Caco-2 (cell line): ENCODE measurements at regions not wholly inside any gene's neighbourhood (a gene's known extent, or its start where the extent isn't known, plus 50 kb on each side); places are given as distances from the start of the nearest gene placed in this dataset.

Experiments
- BruUV-seq: library from RNA; stranded (reverse); fragments of 400-500 nt; replicated peaks from 2 replicates; lab custom pipeline; 2021; lab: Mats Ljungman, UMichigan
- CTCF ChIA-PET: fragments of 300-600 bp; sonication (Branson Sonifier 250); formaldehyde crosslinking; loops from one replicate; lab custom pipeline; 2022; ENCODE audit warnings: antibody characterized with exemption; lab: Charles Lee
- POLR2A ChIA-PET: fragments of 300-600 bp; sonication (Branson Sonifier 250); formaldehyde crosslinking; loops from one replicate; lab custom pipeline; 2022; ENCODE audit warnings: antibody characterized with exemption; lab: Charles Lee
- DNase-seq, 2 experiments: peaks; one replicate each; pipeline versions ENCODE4 v3.0.0 to v3.0.0-alpha.2; 2020 to 2022
- H3K27me3 ChIP-seq: replicated peaks from 2 replicates; pipeline ENCODE4 v1.6.0; 2011; ENCODE audit warnings: low read length; ENCODE audit not compliant: control insufficient read depth, insufficient read depth
- H3K36me3 ChIP-seq: 2 replicates; pipeline ENCODE4 v1.5.1; 2011; ENCODE audit warnings: low read length; ENCODE audit not compliant: control insufficient read depth, insufficient read depth
- H3K4me1 ChIP-seq: fragments of 250-450 bp; sonication (Bioruptor Pico); 2 replicates; pipeline ENCODE4 v1.5.1; 2020; ENCODE audit warnings: mild to moderate bottlenecking
- H3K4me3 ChIP-seq: 2 replicates; pipeline ENCODE4 v1.5.1; 2011; ENCODE audit warnings: low read depth, mild to moderate bottlenecking, control low read depth, low read length
- H3K9me3 ChIP-seq: fragments of 250-450 bp; sonication (Bioruptor Pico); 2 replicates; pipeline ENCODE4 v1.5.1; 2020; ENCODE audit warnings: mild to moderate bottlenecking, moderate library complexity
- H3K27ac Mint-ChIP-seq: one replicate; pipeline ENCODE4 v1.8.0; 2022; ENCODE audit warnings: mixed read lengths; ENCODE audit not compliant: unreplicated experiment
- H3K27me3 Mint-ChIP-seq: one replicate; pipeline ENCODE4 v1.8.0; 2022; ENCODE audit warnings: mixed read lengths; ENCODE audit not compliant: insufficient read depth, unreplicated experiment
- H3K36me3 Mint-ChIP-seq: one replicate; pipeline ENCODE4 v1.8.0; 2022; ENCODE audit warnings: mild to moderate bottlenecking, mixed read lengths; ENCODE audit not compliant: insufficient read depth, unreplicated experiment
- H3K4me1 Mint-ChIP-seq: one replicate; pipeline ENCODE4 v1.8.0; 2022; ENCODE audit warnings: low read depth, mixed read lengths; ENCODE audit not compliant: unreplicated experiment
- H3K4me3 Mint-ChIP-seq: one replicate; pipeline ENCODE4 v1.8.0; 2022; ENCODE audit warnings: mild to moderate bottlenecking, moderate library complexity, mixed read lengths; ENCODE audit not compliant: unreplicated experiment
- H3K9me3 Mint-ChIP-seq: one replicate; pipeline ENCODE4 v1.8.0; 2022; ENCODE audit warnings: mixed read lengths; ENCODE audit not compliant: unreplicated experiment
- CTCF ChIP-seq, 2 experiments: fragments of 200-600 bp in 1 of 2; IDR thresholded peaks; 1 replicate in 1 of 2; 2 replicates in 1 of 2; pipeline versions ENCODE4 v1.5.1 to v1.8.0; 2011 to 2022; ENCODE audit warnings: antibody characterized with exemption in 1 of 2, control low read depth in 1 of 2, inconsistent platforms in 1 of 2, low read depth in 1 of 2, low read length in 1 of 2, mild to moderate bottlenecking in 1 of 2, moderate library complexity in 1 of 2; ENCODE audit not compliant: insufficient read depth in 1 of 2, severe bottlenecking in 1 of 2, unreplicated experiment in 1 of 2
- intact Hi-C: fragments of 100-400 bp; cut with micrococcal nuclease; formaldehyde crosslinking; loops from one replicate; pipeline ENCODE4 v1.10.0; 2022; ENCODE audit not compliant: unreplicated experiment

- ChIA-PET CTCF (no interaction called here), POLR2A (no interaction called here)
- no peaks in the 10 kb centered on the region for H3K36me3 ChIP-seq
- no peaks in the 10 kb centered on the region for H3K27me3 Mint-ChIP-seq
- no peaks in the 10 kb centered on the region for H3K36me3 Mint-ChIP-seq
- intact Hi-C loops: no loop called here
- H3K27me3 ChIP-seq: no peaks in the 10 kb centered on the region
- H3K4me3 Mint-ChIP-seq: no peak overlapping the region
- no peak for TF ChIP-seq CTCF (IDR thresholded peaks at IDR 0.05; ENCODE audit: insufficient read depth in 1 of 2, low read depth in 1 of 2, low read length in 1 of 2, severe bottlenecking in 1 of 2, unreplicated experiment in 1 of 2)
- H3K9me3 Mint-ChIP-seq: peaks cover 22% of the 10 kb centered on the region
- no peaks in the 10 kb centered on the region for H3K4me1 ChIP-seq
- no peaks in the 10 kb centered on the region for H3K4me1 Mint-ChIP-seq
- 0 out of 2 replicates have a peak, but pooled peaks cover 6% of the 10 kb centered on the region for H3K9me3 ChIP-seq
- H3K4me3 ChIP-seq: no peak overlapping the region
- no TSS peak for BruUV-seq
- no peak overlapping the region for H3K27ac Mint-ChIP-seq
- no peak for DNase-seq
Measured at GRCh38 chr13:64311948-64312347, 2896.3 kb upstream of the PCDH20 start.

DNA sequence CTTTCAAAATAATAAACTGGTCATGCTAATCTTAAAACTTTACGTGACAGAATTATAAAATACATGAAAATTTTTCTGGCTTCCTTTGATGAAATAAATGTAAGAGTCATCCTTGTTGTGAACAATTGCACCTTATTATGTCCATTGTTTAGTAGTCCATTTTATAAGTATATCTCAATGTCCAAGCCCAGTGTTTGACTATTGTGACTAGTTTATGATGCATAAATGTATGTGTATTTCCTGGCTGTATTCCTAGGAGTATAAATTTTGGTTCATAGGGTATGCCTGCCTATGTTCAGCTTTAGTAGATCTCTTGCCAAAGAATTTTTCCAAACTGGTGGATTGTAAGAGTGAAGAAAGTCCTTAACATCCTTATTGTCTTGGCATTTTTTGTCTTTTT lies 2895.5 kb upstream of the PCDH20 start:
- POLR2A ChIA-PET: no interaction called here
- Mint-ChIP-seq H3K27me3 (no peaks in the 10 kb centered on the region), H3K36me3 (no peaks in the 10 kb centered on the region), H3K9me3 (peaks cover 13% of the 10 kb centered on the region), H3K4me3 (no peak overlapping the region), H3K27ac (no peak overlapping the region), H3K4me1 (no peaks in the 10 kb centered on the region)
- H3K4me1 ChIP-seq: no peaks in the 10 kb centered on the region
- no peak for TF ChIP-seq CTCF (IDR thresholded peaks at IDR 0.05; ENCODE audit: insufficient read depth in 1 of 2, low read depth in 1 of 2, low read length in 1 of 2, severe bottlenecking in 1 of 2, unreplicated experiment in 1 of 2)
- H3K27me3 ChIP-seq: no peaks in the 10 kb centered on the region
- H3K4me3 ChIP-seq: no peak overlapping the region
- no peak for DNase-seq
- BruUV-seq: no TSS peak
- CTCF ChIA-PET: no interaction called here
- intact Hi-C loops: no loop called here
- no peaks in the 10 kb centered on the region for H3K36me3 ChIP-seq
- 0 out of 2 replicates have a peak, but pooled peaks cover 6% of the 10 kb centered on the region for H3K9me3 ChIP-seq

DNA sequence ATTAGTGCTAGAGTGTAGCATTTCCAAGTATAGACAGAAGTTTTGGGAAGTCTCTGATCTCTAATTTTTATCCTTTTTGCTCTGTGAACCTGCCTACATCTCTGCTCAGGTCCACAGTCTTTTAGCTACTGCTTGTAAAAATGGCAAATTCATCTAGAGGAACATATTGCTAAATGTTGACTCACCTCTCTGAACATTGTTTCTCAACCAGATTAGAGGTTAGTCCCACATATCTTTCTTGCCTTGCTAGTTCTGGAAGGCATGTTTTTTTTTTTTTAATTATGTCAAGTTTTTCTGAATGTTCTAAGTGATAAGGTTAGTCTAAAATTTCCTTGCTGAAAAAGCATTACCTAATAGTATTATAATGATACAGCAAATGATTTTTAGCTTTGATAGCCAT lies 2889.6 kb upstream of the PCDH20 start:
- Histone ChIP-seq H3K36me3 (no peaks in the 10 kb centered on the region), H3K4me3 (no peak overlapping the region), H3K9me3 (peaks cover 4% of the 10 kb centered on the region; the same call in 1 of the 2 replicates), H3K4me1 (0 out of 2 replicates have a peak, but pooled peaks cover 5% of the 10 kb centered on the region), H3K27me3 (no peaks in the 10 kb centered on the region)
- H3K27ac Mint-ChIP-seq: no peak overlapping the region
- no peaks in the 10 kb centered on the region for H3K36me3 Mint-ChIP-seq
- intact Hi-C loops: no loop called here
- no peak for TF ChIP-seq CTCF (IDR thresholded peaks at IDR 0.05; ENCODE audit: insufficient read depth in 1 of 2, low read depth in 1 of 2, low read length in 1 of 2, severe bottlenecking in 1 of 2, unreplicated experiment in 1 of 2)
- POLR2A ChIA-PET: no interaction called here
- H3K9me3 Mint-ChIP-seq: no peaks in the 10 kb centered on the region
- BruUV-seq: no TSS peak
- no peak overlapping the region for H3K4me3 Mint-ChIP-seq
- H3K27me3 Mint-ChIP-seq: no peaks in the 10 kb centered on the region
- no peak for DNase-seq
- CTCF ChIA-PET: no interaction called here
- H3K4me1 Mint-ChIP-seq: peaks cover 8% of the 10 kb centered on the region
